Progenitor cell of endocrine pancreas (in vitro differentiated cells): ENCODE measurements at regions not wholly inside any gene's neighbourhood (a gene's known extent, or its start where the extent isn't known, plus 50 kb on each side); places are given as distances from the start of the nearest gene placed in this dataset.
"Not testable (repeated sequence)": the region's sequence is repeated elsewhere in the genome, so short reads cannot be mapped to it uniquely, and the experiment has no call there.

Source experiments
- DNase-seq: peaks from one replicate; pipeline ENCODE4 v3.0.0; 2021; ENCODE audit warnings: low spot score; ENCODE audit not compliant: unreplicated experiment
- H3K27ac Mint-ChIP-seq: 2 replicates; pipeline ENCODE4 v1.8.0; 2021; ENCODE audit warnings: mild to moderate bottlenecking, moderate library complexity, mixed read lengths
- H3K27me3 Mint-ChIP-seq: 2 replicates; pipeline ENCODE4 v1.8.0; 2021; ENCODE audit warnings: mixed read lengths
- H3K36me3 Mint-ChIP-seq: 2 replicates; pipeline ENCODE4 v1.8.0; 2022; ENCODE audit warnings: mixed read lengths; ENCODE audit not compliant: insufficient read depth
- H3K4me1 Mint-ChIP-seq: 2 replicates; pipeline ENCODE4 v1.8.0; 2021; ENCODE audit warnings: low read depth, mixed read lengths
- H3K4me3 Mint-ChIP-seq: 2 replicates; pipeline ENCODE4 v1.8.0; 2021; ENCODE audit warnings: low read depth, mild to moderate bottlenecking, moderate library complexity, mixed read lengths
- H3K9me3 Mint-ChIP-seq: 2 replicates; pipeline ENCODE4 v1.8.0; 2021; ENCODE audit warnings: low read depth, mixed read lengths

- not testable (repeated sequence) for H3K27ac Mint-ChIP-seq, H3K27me3 Mint-ChIP-seq, H3K9me3 Mint-ChIP-seq, H3K4me1 Mint-ChIP-seq, H3K4me3 Mint-ChIP-seq, H3K36me3 Mint-ChIP-seq, DNase-seq
Measured at GRCh38 chr1:120629832-120630455, 93.8 kb upstream of the NBPF26 start.

DNA sequence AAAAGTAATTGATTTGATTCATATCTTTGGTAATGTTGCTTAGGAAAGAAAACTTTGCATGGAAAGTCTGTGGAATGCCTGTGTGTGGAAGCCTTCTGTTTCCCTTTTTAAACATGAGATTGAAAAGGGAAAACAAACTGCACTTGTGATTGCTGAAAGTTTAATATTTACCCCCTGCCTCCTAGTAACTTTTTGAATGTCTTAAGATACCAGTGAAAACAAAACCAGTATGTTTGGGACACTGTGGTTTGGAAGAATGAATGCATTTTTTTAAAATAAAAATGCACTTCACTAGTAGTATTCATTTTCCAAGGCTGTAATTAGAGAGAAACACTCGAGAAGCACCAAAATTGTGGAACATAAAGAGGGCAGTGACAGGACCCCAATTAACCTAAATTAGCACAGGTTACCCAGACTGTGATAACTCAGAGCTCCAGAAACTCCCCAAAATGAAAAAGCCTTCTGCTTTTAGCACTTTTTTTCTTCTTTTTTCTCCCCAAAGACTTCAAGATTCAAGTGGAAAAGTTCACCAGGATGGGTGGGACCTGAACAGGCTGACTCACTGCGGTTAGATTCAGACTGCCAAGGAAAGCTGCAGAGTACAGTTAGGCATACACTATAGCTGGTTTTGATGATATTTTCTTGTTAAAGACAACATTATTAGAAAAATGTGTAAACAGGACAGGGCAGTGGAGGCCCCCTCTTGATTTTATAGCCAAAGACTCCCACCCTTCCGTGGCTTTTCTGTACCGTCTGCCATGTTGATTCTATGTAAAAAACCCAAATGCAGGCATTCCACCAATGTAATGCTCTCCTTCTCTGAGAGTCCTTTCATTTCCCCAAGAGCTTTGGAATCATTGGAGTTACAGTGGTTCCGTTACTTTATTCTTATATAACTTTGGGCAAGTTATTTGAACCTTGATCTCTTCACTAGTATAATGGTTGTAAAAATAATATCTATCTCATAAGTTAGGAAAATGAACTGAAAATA lies 88.6 kb upstream of the NBPF26 start:
- not testable (repeated sequence) for H3K27ac Mint-ChIP-seq, H3K36me3 Mint-ChIP-seq, H3K9me3 Mint-ChIP-seq, H3K4me3 Mint-ChIP-seq, H3K4me1 Mint-ChIP-seq, H3K27me3 Mint-ChIP-seq, DNase-seq

- H3K4me1 Mint-ChIP-seq, H3K9me3 Mint-ChIP-seq, H3K27ac Mint-ChIP-seq, H3K36me3 Mint-ChIP-seq, H3K4me3 Mint-ChIP-seq, H3K27me3 Mint-ChIP-seq, DNase-seq: not testable (repeated sequence)
Measured at GRCh38 chr1:120640261-120641013, 83.3 kb upstream of the NBPF26 start.

- not testable (repeated sequence) for H3K27ac Mint-ChIP-seq, H3K4me3 Mint-ChIP-seq, H3K27me3 Mint-ChIP-seq, H3K9me3 Mint-ChIP-seq, H3K36me3 Mint-ChIP-seq, DNase-seq, H3K4me1 Mint-ChIP-seq
Measured at GRCh38 chr1:120641014-120641302, 82.8 kb upstream of the NBPF26 start.

GRCh38 chr1:120647182-120647581 lies 76.6 kb upstream of the NBPF26 start:
- H3K36me3 Mint-ChIP-seq, H3K9me3 Mint-ChIP-seq, H3K4me1 Mint-ChIP-seq, H3K27me3 Mint-ChIP-seq, H3K27ac Mint-ChIP-seq, H3K4me3 Mint-ChIP-seq, DNase-seq: not testable (repeated sequence)

DNA sequence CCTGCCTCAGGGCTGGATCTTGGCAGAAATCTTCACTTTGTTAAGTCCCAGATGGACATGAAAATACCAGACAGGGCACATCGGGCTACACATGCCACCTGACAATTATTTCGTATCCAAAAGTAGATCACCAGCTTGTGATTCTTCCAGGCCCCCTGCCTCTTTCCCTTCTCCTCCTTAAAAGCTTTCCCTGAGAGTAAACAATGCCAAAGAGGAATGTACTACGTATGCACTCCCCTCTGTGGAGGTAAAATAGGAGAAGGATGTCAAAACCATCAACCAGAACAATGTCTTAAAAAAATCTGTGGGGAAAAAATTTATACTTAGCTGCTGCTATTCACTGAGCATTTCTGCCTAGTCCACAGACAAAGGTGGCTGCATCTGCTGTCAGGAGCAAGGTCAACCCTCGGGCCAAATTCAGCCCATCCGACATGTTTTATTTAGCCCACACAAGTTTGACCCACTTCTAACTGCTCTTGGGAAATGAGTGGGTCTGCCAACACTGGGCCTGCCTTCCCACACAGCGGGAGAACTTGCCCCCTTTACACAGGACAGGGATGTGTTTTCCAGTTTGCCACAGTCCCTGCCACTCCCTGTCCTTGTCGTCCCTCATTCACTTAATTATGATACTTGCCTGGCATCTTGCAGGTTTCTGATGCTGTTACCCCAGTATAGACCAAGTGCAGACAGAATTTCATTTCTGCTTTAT lies 74.7 kb upstream of the NBPF26 start:
- H3K27ac Mint-ChIP-seq, DNase-seq, H3K9me3 Mint-ChIP-seq, H3K36me3 Mint-ChIP-seq, H3K27me3 Mint-ChIP-seq, H3K4me1 Mint-ChIP-seq, H3K4me3 Mint-ChIP-seq: not testable (repeated sequence)

DNA sequence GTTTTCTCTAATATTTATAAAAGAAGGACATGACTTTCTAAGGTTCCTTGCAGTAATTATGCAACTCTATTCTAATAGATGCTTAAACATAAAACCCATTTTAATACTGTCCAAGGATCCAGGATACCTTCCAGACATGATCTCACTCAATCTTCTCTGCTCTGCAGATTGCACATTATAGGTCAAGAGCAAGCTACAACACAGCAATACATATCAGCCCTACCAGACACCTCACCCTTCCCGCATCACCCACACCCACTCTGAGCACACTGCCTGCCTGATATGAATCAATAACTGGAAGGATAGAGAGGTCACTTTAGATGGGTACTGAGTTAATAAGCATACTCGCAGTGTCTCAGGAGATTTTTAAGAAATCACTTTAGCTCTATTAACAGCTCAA lies 74.0 kb upstream of the NBPF26 start:
- not testable (repeated sequence) for H3K9me3 Mint-ChIP-seq, H3K27ac Mint-ChIP-seq, H3K36me3 Mint-ChIP-seq, H3K27me3 Mint-ChIP-seq, DNase-seq, H3K4me1 Mint-ChIP-seq, H3K4me3 Mint-ChIP-seq

DNA sequence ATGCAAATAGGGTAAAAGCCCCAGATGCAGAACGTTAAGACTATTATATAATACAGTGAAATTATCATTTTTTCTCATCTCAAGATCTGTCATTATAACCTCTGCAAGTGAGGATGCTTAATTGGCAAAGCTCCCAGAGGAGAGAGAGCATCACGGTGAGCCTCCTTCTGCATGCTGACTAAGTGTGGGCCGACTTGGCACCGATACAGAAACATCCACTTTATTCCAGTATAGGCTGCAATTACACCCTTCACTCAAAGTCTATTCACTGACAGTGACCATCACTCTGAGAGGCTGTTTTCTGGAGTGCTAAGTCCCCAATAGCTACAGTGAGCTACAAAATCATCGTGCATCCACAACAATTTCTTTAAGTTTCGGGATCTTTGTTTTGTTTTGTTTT lies 69.6 kb upstream of the NBPF26 start:
- H3K36me3 Mint-ChIP-seq, H3K4me3 Mint-ChIP-seq, H3K27ac Mint-ChIP-seq, H3K9me3 Mint-ChIP-seq, DNase-seq, H3K27me3 Mint-ChIP-seq, H3K4me1 Mint-ChIP-seq: not testable (repeated sequence)

DNA sequence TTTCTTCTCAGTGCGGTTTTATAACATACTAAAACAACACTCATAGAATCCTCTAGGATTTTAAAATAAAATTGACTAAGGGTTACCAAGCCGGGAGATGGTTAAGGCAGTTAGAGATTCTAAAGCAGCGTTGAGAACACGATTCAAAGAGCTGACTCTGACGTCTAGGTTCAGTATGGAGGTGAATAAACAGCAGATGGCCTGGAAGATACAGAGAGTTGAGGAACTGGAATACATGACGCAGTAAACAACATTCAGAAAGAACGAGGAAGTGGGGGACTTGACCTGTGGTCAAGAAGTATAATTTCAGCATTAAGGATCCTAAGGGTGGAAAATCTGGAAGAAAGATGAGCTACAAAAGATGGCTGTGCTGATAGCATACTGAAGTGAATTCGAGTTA lies 68.4 kb upstream of the NBPF26 start:
- not testable (repeated sequence) for H3K36me3 Mint-ChIP-seq, H3K4me1 Mint-ChIP-seq, H3K27ac Mint-ChIP-seq, H3K4me3 Mint-ChIP-seq, H3K9me3 Mint-ChIP-seq, H3K27me3 Mint-ChIP-seq, DNase-seq

GRCh38 chr1:120656116-120656515 lies 67.6 kb upstream of the NBPF26 start:
- H3K4me3 Mint-ChIP-seq, H3K4me1 Mint-ChIP-seq, H3K36me3 Mint-ChIP-seq, H3K27ac Mint-ChIP-seq, H3K9me3 Mint-ChIP-seq, H3K27me3 Mint-ChIP-seq, DNase-seq: not testable (repeated sequence)

DNA sequence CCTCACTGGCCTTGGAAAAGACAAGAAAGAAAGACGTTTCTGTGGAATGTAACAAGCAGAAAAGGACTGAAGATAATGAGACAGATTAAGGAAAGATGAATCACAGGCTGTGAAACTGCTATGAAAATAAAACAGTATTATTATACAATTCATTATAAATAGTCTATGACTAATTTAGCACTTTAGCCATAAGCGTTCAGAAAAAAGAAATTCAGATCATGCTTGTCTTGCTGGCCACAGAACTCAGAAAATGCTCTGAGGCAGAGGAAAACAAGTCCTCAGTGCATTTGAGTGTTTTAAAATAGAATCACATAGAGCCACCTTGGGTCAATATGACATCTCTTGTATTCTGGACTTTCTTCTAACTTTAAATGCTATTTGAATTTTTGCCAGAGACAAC lies 65.9 kb upstream of the NBPF26 start:
- not testable (repeated sequence) for DNase-seq, H3K4me3 Mint-ChIP-seq, H3K4me1 Mint-ChIP-seq, H3K27ac Mint-ChIP-seq, H3K27me3 Mint-ChIP-seq, H3K36me3 Mint-ChIP-seq, H3K9me3 Mint-ChIP-seq

GRCh38 chr1:120658622-120659021 lies 65.1 kb upstream of the NBPF26 start:
- not testable (repeated sequence) for H3K4me3 Mint-ChIP-seq, H3K36me3 Mint-ChIP-seq, H3K27ac Mint-ChIP-seq, H3K9me3 Mint-ChIP-seq, DNase-seq, H3K4me1 Mint-ChIP-seq, H3K27me3 Mint-ChIP-seq

- DNase-seq, H3K27me3 Mint-ChIP-seq, H3K27ac Mint-ChIP-seq, H3K9me3 Mint-ChIP-seq, H3K4me1 Mint-ChIP-seq, H3K36me3 Mint-ChIP-seq, H3K4me3 Mint-ChIP-seq: not testable (repeated sequence)
Measured at GRCh38 chr1:120659133-120659532, 64.6 kb upstream of the NBPF26 start.
